ENCODE measurements at regions not wholly inside any gene's neighbourhood (a gene's known extent, or its start where the extent isn't known, plus 50 kb on each side); places are given as distances from the start of the nearest gene placed in this dataset.

GRCh38 chr9:87120610-87121009 is 173.3 kb upstream of the GAS1 start:
- TF ChIP-seq POLR2AphosphoS5 (IDR thresholded peaks at IDR 0.05), result no peak
- TF ChIP-seq, protein P1, sequence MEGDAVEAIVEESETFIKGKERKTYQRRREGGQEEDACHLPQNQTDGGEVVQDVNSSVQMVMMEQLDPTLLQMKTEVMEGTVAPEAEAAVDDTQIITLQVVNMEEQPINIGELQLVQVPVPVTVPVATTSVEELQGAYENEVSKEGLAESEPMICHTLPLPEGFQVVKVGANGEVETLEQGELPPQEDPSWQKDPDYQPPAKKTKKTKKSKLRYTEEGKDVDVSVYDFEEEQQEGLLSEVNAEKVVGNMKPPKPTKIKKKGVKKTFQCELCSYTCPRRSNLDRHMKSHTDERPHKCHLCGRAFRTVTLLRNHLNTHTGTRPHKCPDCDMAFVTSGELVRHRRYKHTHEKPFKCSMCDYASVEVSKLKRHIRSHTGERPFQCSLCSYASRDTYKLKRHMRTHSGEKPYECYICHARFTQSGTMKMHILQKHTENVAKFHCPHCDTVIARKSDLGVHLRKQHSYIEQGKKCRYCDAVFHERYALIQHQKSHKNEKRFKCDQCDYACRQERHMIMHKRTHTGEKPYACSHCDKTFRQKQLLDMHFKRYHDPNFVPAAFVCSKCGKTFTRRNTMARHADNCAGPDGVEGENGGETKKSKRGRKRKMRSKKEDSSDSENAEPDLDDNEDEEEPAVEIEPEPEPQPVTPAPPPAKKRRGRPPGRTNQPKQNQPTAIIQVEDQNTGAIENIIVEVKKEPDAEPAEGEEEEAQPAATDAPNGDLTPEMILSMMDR (IDR thresholded peaks at IDR 0.05), result no peak

Data from stomach (tissue), 4 donors.